ENCODE measurements at regions not wholly inside any gene's neighbourhood (a gene's known extent, or its start where the extent isn't known, plus 50 kb on each side); places are given as distances from the start of the nearest gene placed in this dataset.

GRCh38 chr1:238955934-238956333, 430.4 kb upstream of the CHRM3 start:
- TF ChIP-seq POLR2A (IDR thresholded peaks at IDR 0.05; ENCODE audit: low read depth, low read length) (no peak), TAF1 (IDR thresholded peaks at IDR 0.05; ENCODE audit: low read depth, low read length) (no peak)

Measured in GM12891 (cell line).